ENCODE measurements at regions not wholly inside any gene's neighbourhood (a gene's known extent, or its start where the extent isn't known, plus 50 kb on each side); places are given as distances from the start of the nearest gene placed in this dataset.

GRCh38 chr2:37873229-37873628, 51.9 kb upstream of the RMDN2 start:
- Mint-ChIP-seq H3K36me3 (ENCODE audit: low read depth) (no peaks in the 10 kb centered on the region), H3K27ac (no peak overlapping the region), H3K4me3 (no peak overlapping the region), H3K9me3 (no peaks in the 10 kb centered on the region), H3K4me1 (ENCODE audit: low read depth) (peaks cover 28% of the 10 kb centered on the region), H3K27me3 (ENCODE audit: low read depth) (peaks cover 11% of the 10 kb centered on the region)

GRCh38 chr2:37873749-37874330, 51.2 kb upstream of the RMDN2 start:
- H3K27ac Mint-ChIP-seq: no peak overlapping the region

GRCh38 chr2:37874470-37874869, 50.6 kb upstream of the RMDN2 start:
- Mint-ChIP-seq H3K4me3 (no peak overlapping the region), H3K36me3 (ENCODE audit: low read depth) (no peaks in the 10 kb centered on the region), H3K9me3 (no peaks in the 10 kb centered on the region), H3K27me3 (ENCODE audit: low read depth) (peaks cover 10% of the 10 kb centered on the region), H3K4me1 (ENCODE audit: low read depth) (peaks cover 28% of the 10 kb centered on the region), H3K27ac (no peak overlapping the region)

More at GRCh38 chr2:37873749-37874330, 51.2 kb upstream of the RMDN2 start:
- no peak overlapping the region for H3K4me3 Mint-ChIP-seq
- no peaks in the 10 kb centered on the region for H3K36me3 Mint-ChIP-seq (ENCODE audit: low read depth)
- H3K9me3 Mint-ChIP-seq: no peaks in the 10 kb centered on the region
- H3K27me3 Mint-ChIP-seq (ENCODE audit: low read depth): peaks cover 9% of the 10 kb centered on the region
- H3K4me1 Mint-ChIP-seq (ENCODE audit: low read depth): peaks cover 28% of the 10 kb centered on the region

All from T-helper 1 cell treated with Interleukin-12 subunit alpha and Interleukin-12 subunit beta and Interleukin-4 antibody, amounts not matched to agents 30 μg/mL and 1 μg/mL, for 36 hours (primary cell).